OCI-LY7 (cell line): ENCODE measurements at regions not wholly inside any gene's neighbourhood (a gene's known extent, or its start where the extent isn't known, plus 50 kb on each side); places are given as distances from the start of the nearest gene placed in this dataset.

Experiments used
- BruUV-seq: library from RNA; stranded (reverse); fragments of 400-500 nt; replicated peaks from 2 replicates; lab custom pipeline; 2021; lab: Mats Ljungman, UMichigan
- CTCF ChIA-PET: fragments of 300-600 bp; sonication (Branson Sonifier 250); formaldehyde crosslinking; loops from one replicate; lab custom pipeline; 2022; ENCODE audit warnings: antibody characterized with exemption; ENCODE audit not compliant: unreplicated experiment; lab: Charles Lee
- POLR2A ChIA-PET: fragments of 300-600 bp; sonication (Branson Sonifier 250); formaldehyde crosslinking; loops from one replicate; lab custom pipeline; 2022; ENCODE audit warnings: antibody characterized with exemption; lab: Charles Lee
- DNase-seq: peaks from one replicate; pipeline ENCODE4 v3.0.0-alpha.2; 2015; ENCODE audit warnings: low spot score
- H2AFZ ChIP-seq: fragments of 200-600 bp; sonication (generic), shearing (Covaris generic); 2 replicates; pipeline ENCODE4 v1.6.1; 2014; ENCODE audit warnings: mild to moderate bottlenecking, antibody characterized with exemption, low read length, moderate library complexity
- H3K27ac ChIP-seq: fragments of 200-600 bp; sonication (generic); 2 replicates; pipeline ENCODE4 v1.5.1; 2014; ENCODE audit warnings: mixed run types, low read depth, mild to moderate bottlenecking, moderate library complexity, low read length, inconsistent platforms; ENCODE audit not compliant: poor library complexity, severe bottlenecking
- H3K36me3 ChIP-seq: fragments of 200-600 bp; sonication (generic); 2 replicates; pipeline ENCODE4 v1.6.1; 2014; ENCODE audit warnings: mild to moderate bottlenecking, antibody characterized with exemption, low read length, moderate library complexity, mixed read lengths; ENCODE audit not compliant: insufficient read depth
- H3K4me1 ChIP-seq: fragments of 200-600 bp; sonication (generic); 2 replicates; pipeline ENCODE4 v1.5.1; 2014; ENCODE audit warnings: mild to moderate bottlenecking, low read length; ENCODE audit not compliant: insufficient read depth, poor library complexity, severe bottlenecking
- H3K4me2 ChIP-seq: fragments of 200-600 bp; sonication (generic); 2 replicates; pipeline ENCODE4 v1.6.1; 2014; ENCODE audit warnings: mild to moderate bottlenecking, low read length
- H3K4me3 ChIP-seq: fragments of 200-600 bp; sonication (generic); 2 replicates; pipeline ENCODE4 v1.5.1; 2014; ENCODE audit warnings: mild to moderate bottlenecking, low read depth, low read length; ENCODE audit not compliant: poor library complexity, severe bottlenecking
- H3K79me2 ChIP-seq: fragments of 200-600 bp; sonication (generic); 2 replicates; pipeline ENCODE4 v1.6.1; 2016; ENCODE audit warnings: low read depth, mild to moderate bottlenecking, low read length, moderate library complexity, mixed read lengths; ENCODE audit not compliant: insufficient read depth
- H3K9me2 ChIP-seq: fragments of 200-600 bp; sonication (generic); 2 replicates; pipeline ENCODE4 v1.6.1; 2016; ENCODE audit warnings: mild to moderate bottlenecking, low read length, mixed read lengths; ENCODE audit not compliant: insufficient read depth
- H3K9me3 ChIP-seq: fragments of 200-600 bp; sonication (generic); 2 replicates; pipeline ENCODE4 v1.6.1; 2014; ENCODE audit warnings: mild to moderate bottlenecking, mixed run types, low read length, mixed read lengths
- H4K20me1 ChIP-seq: fragments of 200-600 bp; sonication (generic); 2 replicates; pipeline ENCODE4 v1.6.1; 2014; ENCODE audit warnings: mild to moderate bottlenecking, antibody characterized with exemption, low read length, moderate library complexity, mixed read lengths; ENCODE audit not compliant: insufficient read depth
- EZH2phosphoT487 ChIP-seq: fragments of 200-600 bp; sonication (generic); IDR thresholded peaks from 2 replicates; pipeline ENCODE4 v1.6.1; 2018; ENCODE audit warnings: low read depth, borderline replicate concordance, mild to moderate bottlenecking, mixed run types, antibody characterized with exemption, low read length, moderate library complexity, mixed read lengths
- intact Hi-C: fragments of 100-400 bp; cut with micrococcal nuclease; formaldehyde crosslinking; loops from one replicate; pipeline ENCODE4 v1.10.0; 2022; ENCODE audit not compliant: unreplicated experiment
- TF ChIP-seq, protein P1 (sequence below): fragments of 200-600 bp; sonication (generic); conservative IDR thresholded peaks from 2 replicates; pipeline ENCODE4 v1.5.1; 2014; ENCODE audit warnings: mild to moderate bottlenecking, antibody characterized with exemption, low read length, moderate library complexity, mixed read lengths

DNA sequence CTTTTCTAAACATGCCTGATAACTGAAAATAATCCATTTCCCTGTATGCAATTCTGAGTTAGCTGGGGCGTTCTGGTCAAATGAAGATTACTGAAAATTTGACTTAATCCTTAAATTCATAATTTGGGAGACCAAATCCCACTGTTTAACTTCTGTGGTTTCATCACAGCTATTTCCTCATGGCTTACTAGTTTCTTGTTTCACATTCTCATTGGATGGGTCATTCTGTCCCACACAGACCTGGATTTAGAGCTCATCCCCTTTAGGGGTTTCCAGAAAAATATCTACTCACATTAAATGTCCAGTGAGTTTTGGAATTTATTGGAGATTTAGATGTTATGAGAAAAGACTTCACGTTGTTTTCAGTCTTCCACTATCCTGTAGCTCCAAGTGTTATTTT, 709.3 kb upstream of the KLHL1 start:
- Histone ChIP-seq H3K4me1 (no peaks in the 10 kb centered on the region), H3K4me3 (no peak overlapping the region), H4K20me1 (no peaks in the 10 kb centered on the region), H3K4me2 (no peak overlapping the region), H3K27ac (no peak overlapping the region), H3K36me3 (no peaks in the 10 kb centered on the region), H3K79me2 (no peaks in the 10 kb centered on the region), H2AFZ (no peak overlapping the region), H3K9me3 (no peaks in the 10 kb centered on the region), H3K9me2 (no peaks in the 10 kb centered on the region)
- TF ChIP-seq, protein P1, sequence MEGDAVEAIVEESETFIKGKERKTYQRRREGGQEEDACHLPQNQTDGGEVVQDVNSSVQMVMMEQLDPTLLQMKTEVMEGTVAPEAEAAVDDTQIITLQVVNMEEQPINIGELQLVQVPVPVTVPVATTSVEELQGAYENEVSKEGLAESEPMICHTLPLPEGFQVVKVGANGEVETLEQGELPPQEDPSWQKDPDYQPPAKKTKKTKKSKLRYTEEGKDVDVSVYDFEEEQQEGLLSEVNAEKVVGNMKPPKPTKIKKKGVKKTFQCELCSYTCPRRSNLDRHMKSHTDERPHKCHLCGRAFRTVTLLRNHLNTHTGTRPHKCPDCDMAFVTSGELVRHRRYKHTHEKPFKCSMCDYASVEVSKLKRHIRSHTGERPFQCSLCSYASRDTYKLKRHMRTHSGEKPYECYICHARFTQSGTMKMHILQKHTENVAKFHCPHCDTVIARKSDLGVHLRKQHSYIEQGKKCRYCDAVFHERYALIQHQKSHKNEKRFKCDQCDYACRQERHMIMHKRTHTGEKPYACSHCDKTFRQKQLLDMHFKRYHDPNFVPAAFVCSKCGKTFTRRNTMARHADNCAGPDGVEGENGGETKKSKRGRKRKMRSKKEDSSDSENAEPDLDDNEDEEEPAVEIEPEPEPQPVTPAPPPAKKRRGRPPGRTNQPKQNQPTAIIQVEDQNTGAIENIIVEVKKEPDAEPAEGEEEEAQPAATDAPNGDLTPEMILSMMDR = no peak
- no peak for TF ChIP-seq EZH2phosphoT487
- BruUV-seq = no TSS peak
- ChIA-PET CTCF (no interaction called here), POLR2A (interaction anchor here (0.6 to 0.7 kb wide), 3 partner anchors 111 to 655 kb away, joined by 5 to 9 read pairs (median 5); no protein-coding TSS in a partner anchor)
- intact Hi-C loops = no loop called here
- DNase-seq = no peak

DNA sequence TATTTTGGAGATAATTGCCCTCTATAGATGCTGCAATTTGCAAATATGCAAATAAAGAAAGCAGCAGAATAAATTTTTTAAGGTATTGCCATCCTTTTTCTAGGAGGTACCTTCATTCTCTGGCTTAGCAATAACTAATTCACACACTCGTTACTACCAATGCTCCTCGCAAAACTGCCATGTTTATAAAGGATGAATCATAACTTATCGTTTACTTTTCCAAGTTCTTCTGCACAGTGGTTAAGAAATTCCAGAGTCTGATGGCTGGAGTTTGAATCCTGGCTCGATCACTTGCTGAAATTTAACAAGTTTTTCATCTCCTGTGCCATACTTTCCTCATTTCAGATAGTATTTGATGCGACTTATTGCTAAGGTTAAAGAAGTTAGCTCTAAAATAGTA, 708.6 kb upstream of the KLHL1 start:
- H3K36me3 ChIP-seq = no peaks in the 10 kb centered on the region
- H2AFZ ChIP-seq = no peak overlapping the region
- no peak overlapping the region for H3K4me3 ChIP-seq
- no peak overlapping the region for H3K27ac ChIP-seq
- no peaks in the 10 kb centered on the region for H3K9me2 ChIP-seq
- ChIA-PET CTCF (no interaction called here), POLR2A (interaction anchor here (1.1 kb wide), 1 partner anchor 10 kb away, joined by 3 read pairs; no protein-coding TSS in a partner anchor)
- H3K4me2 ChIP-seq = no peak overlapping the region
- BruUV-seq = no TSS peak
- no peak for DNase-seq
- H3K9me3 ChIP-seq = no peaks in the 10 kb centered on the region
- no peaks in the 10 kb centered on the region for H4K20me1 ChIP-seq
- intact Hi-C loops = no loop called here
- H3K79me2 ChIP-seq = no peaks in the 10 kb centered on the region
- H3K4me1 ChIP-seq = no peaks in the 10 kb centered on the region
- TF ChIP-seq, protein P1 = no peak
- no peak for TF ChIP-seq EZH2phosphoT487

DNA sequence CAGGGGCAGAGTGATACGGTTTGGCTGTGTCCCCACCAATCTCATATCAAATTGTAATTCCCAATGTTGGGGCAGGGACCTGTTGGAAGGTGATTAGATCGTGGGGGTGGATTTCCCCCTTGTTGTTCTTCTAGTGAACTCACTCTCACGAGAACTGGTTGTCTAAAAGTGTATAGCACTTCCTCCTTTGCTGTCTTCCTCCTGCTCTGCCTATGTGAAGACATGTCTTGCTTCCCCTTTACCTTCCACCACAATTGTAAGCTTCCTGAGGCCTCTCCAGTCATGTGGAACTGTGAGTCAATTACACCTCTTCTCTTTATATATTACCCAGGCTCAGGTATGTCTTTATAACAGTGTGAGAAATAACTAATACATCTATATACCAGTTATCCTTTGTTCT, 706.4 kb upstream of the KLHL1 start:
- TF ChIP-seq, protein P1 = no peak
- Histone ChIP-seq H4K20me1 (no peaks in the 10 kb centered on the region), H3K4me1 (no peaks in the 10 kb centered on the region), H3K79me2 (no peaks in the 10 kb centered on the region), H3K36me3 (no peaks in the 10 kb centered on the region), H3K27ac (no peak overlapping the region), H3K9me2 (no peaks in the 10 kb centered on the region), H2AFZ (no peak overlapping the region), H3K4me3 (no peak overlapping the region), H3K4me2 (no peak overlapping the region), H3K9me3 (no peaks in the 10 kb centered on the region)
- no TSS peak for BruUV-seq
- CTCF ChIA-PET = no interaction called here
- intact Hi-C loops = no loop called here
- POLR2A ChIA-PET = no interaction called here
- DNase-seq = no peak
